ENCODE measurements at regions not wholly inside any gene's neighbourhood (a gene's known extent, or its start where the extent isn't known, plus 50 kb on each side); places are given as distances from the start of the nearest gene placed in this dataset.

DNA sequence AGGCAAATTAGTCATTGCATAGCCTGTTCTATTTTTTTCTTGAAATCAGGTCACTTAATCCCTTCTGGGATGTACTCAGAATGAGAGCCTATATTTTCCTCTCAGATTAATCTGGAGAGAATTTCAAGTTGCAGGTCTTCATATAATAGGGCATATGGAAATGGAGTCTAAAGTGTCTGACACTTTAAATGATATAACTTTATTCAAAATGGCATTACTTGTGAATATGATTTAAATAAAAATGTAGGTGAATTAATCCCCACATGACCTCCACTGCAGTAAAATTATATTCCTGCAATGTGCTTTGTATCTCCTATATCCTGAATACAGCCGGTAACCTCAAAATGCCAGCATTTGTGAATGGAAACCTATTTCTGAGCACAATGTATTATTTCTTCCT lies 172.5 kb upstream of the BTBD3 start:
- H3K27ac ChIP-seq (ENCODE audit: extremely low read length, insufficient read depth, low read length) = no peak overlapping the region
- in situ Hi-C loops (cut with HindIII; ENCODE audit: extremely low pct_ligation_motif_present, low pct_unique_long_range_greater_than_20kb) = no loop called here
- H3K27me3 ChIP-seq (ENCODE audit: control insufficient read depth in 1 of 2, insufficient read depth in 2 of 2, low read length in 2 of 2) = no peaks in the 10 kb centered on the region
- ATAC-seq (no peak), FAIRE-seq (no peak), DNase-seq (ENCODE audit: low spot score) (no peak)
- POLR2A ChIA-PET = no interaction called here
- no peak overlapping the region for H2AFZ ChIP-seq (ENCODE audit: low read length)
- H3K4me1 ChIP-seq (ENCODE audit: insufficient read depth, low read length) = no peaks in the 10 kb centered on the region
- intact Hi-C loops (cut with micrococcal nuclease; ENCODE audit: unreplicated experiment) = no loop called here
- H3K79me2 ChIP-seq (ENCODE audit: insufficient read depth, low read length) = no peaks in the 10 kb centered on the region
- TF ChIP-seq SSRP1 (CRISPR knock-in tag; IDR thresholded peaks at IDR 0.05) (no peak), SP5 (CRISPR knock-in tag; IDR thresholded peaks at IDR 0.05; ENCODE audit: borderline replicate concordance, low read depth) (no peak), ZNF207 (IDR thresholded peaks at IDR 0.05; ENCODE audit: borderline replicate concordance) (no peak), HNF4A (CRISPR knock-in tag; IDR thresholded peaks at IDR 0.05) (no peak), ZNF296 (CRISPR knock-in tag; conservative IDR thresholded peaks at IDR 0.05) (no peak), PHF8 (CRISPR knock-in tag; IDR thresholded peaks at IDR 0.05) (no peak), SRF (IDR thresholded peaks at IDR 0.05; ENCODE audit: low read depth, low read length) (no peak), ZNF124 (CRISPR knock-in tag; IDR thresholded peaks at IDR 0.05) (no peak), ZSCAN30 (CRISPR knock-in tag; IDR thresholded peaks at IDR 0.05) (no peak), PCBP1 (IDR thresholded peaks at IDR 0.05; ENCODE audit: borderline replicate concordance, low read depth, low read length) (no peak), TBX2 (CRISPR knock-in tag; IDR thresholded peaks at IDR 0.05; ENCODE audit: borderline replicate concordance) (no peak), NCOR1 (IDR thresholded peaks at IDR 0.05; ENCODE audit: borderline replicate concordance, low read length) (no peak), MEF2D (CRISPR knock-in tag; IDR thresholded peaks at IDR 0.05) (no peak), ZNF672 (CRISPR knock-in tag; IDR thresholded peaks at IDR 0.05) (no peak)
- TF ChIP-seq, protein P1, sequence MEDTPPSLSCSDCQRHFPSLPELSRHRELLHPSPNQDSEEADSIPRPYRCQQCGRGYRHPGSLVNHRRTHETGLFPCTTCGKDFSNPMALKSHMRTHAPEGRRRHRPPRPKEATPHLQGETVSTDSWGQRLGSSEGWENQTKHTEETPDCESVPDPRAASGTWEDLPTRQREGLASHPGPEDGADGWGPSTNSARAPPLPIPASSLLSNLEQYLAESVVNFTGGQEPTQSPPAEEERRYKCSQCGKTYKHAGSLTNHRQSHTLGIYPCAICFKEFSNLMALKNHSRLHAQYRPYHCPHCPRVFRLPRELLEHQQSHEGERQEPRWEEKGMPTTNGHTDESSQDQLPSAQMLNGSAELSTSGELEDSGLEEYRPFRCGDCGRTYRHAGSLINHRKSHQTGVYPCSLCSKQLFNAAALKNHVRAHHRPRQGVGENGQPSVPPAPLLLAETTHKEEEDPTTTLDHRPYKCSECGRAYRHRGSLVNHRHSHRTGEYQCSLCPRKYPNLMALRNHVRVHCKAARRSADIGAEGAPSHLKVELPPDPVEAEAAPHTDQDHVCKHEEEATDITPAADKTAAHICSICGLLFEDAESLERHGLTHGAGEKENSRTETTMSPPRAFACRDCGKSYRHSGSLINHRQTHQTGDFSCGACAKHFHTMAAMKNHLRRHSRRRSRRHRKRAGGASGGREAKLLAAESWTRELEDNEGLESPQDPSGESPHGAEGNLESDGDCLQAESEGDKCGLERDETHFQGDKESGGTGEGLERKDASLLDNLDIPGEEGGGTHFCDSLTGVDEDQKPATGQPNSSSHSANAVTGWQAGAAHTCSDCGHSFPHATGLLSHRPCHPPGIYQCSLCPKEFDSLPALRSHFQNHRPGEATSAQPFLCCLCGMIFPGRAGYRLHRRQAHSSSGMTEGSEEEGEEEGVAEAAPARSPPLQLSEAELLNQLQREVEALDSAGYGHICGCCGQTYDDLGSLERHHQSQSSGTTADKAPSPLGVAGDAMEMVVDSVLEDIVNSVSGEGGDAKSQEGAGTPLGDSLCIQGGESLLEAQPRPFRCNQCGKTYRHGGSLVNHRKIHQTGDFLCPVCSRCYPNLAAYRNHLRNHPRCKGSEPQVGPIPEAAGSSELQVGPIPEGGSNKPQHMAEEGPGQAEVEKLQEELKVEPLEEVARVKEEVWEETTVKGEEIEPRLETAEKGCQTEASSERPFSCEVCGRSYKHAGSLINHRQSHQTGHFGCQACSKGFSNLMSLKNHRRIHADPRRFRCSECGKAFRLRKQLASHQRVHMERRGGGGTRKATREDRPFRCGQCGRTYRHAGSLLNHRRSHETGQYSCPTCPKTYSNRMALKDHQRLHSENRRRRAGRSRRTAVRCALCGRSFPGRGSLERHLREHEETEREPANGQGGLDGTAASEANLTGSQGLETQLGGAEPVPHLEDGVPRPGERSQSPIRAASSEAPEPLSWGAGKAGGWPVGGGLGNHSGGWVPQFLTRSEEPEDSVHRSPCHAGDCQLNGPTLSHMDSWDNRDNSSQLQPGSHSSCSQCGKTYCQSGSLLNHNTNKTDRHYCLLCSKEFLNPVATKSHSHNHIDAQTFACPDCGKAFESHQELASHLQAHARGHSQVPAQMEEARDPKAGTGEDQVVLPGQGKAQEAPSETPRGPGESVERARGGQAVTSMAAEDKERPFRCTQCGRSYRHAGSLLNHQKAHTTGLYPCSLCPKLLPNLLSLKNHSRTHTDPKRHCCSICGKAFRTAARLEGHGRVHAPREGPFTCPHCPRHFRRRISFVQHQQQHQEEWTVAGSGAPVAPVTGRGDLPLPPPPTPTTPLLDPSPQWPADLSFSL (CRISPR knock-in tag; IDR thresholded peaks at IDR 0.05) = no peak
- TF ChIP-seq, protein P2, sequence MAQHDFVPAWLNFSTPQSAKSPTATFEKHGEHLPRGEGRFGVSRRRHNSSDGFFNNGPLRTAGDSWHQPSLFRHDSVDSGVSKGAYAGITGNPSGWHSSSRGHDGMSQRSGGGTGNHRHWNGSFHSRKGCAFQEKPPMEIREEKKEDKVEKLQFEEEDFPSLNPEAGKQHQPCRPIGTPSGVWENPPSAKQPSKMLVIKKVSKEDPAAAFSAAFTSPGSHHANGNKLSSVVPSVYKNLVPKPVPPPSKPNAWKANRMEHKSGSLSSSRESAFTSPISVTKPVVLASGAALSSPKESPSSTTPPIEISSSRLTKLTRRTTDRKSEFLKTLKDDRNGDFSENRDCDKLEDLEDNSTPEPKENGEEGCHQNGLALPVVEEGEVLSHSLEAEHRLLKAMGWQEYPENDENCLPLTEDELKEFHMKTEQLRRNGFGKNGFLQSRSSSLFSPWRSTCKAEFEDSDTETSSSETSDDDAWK (CRISPR knock-in tag; IDR thresholded peaks at IDR 0.05) = no peak
- TF ChIP-seq, protein P3, sequence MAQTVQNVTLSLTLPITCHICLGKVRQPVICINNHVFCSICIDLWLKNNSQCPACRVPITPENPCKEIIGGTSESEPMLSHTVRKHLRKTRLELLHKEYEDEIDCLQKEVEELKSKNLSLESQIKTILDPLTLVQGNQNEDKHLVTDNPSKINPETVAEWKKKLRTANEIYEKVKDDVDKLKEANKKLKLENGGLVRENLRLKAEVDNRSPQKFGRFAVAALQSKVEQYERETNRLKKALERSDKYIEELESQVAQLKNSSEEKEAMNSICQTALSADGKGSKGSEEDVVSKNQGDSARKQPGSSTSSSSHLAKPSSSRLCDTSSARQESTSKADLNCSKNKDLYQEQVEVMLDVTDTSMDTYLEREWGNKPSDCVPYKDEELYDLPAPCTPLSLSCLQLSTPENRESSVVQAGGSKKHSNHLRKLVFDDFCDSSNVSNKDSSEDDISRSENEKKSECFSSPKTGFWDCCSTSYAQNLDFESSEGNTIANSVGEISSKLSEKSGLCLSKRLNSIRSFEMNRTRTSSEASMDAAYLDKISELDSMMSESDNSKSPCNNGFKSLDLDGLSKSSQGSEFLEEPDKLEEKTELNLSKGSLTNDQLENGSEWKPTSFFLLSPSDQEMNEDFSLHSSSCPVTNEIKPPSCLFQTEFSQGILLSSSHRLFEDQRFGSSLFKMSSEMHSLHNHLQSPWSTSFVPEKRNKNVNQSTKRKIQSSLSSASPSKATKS (CRISPR knock-in tag; IDR thresholded peaks at IDR 0.05) = no peak
- TF ChIP-seq, protein P4, sequence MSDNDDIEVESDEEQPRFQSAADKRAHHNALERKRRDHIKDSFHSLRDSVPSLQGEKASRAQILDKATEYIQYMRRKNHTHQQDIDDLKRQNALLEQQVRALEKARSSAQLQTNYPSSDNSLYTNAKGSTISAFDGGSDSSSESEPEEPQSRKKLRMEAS (IDR thresholded peaks at IDR 0.05) = no peak
- CTCF ChIA-PET (ENCODE audit: low intra/inter-chr PET ratio, low total read pairs) = no interaction called here
- H3K4me2 ChIP-seq (ENCODE audit: low read depth, low read length) = no peak overlapping the region
- H3K9ac ChIP-seq (ENCODE audit: insufficient read depth, low read depth, low read length) = no peak overlapping the region
- H3K9me3 ChIP-seq (ENCODE audit: low read length) = peaks cover 7% of the 10 kb centered on the region; the same call in 1 of the 2 replicates
- WGBS (ENCODE audit: low lambda C conversion rate) = 29% methylated on average over 1 of the region's 1 CpG
- no peaks in the 10 kb centered on the region for H4K20me1 ChIP-seq (ENCODE audit: insufficient read depth, low read length)
- no peaks in the 10 kb centered on the region for H3K36me3 ChIP-seq (replicated peaks in 1 of 2; ENCODE audit: control insufficient read depth in 1 of 2, insufficient read depth in 2 of 2, low read length in 2 of 2)
- BruUV-seq (replicated peaks) = no TSS peak
- H3K4me3 ChIP-seq (replicated peaks in 1 of 3; ENCODE audit: insufficient read depth in 1 of 3, low read depth in 2 of 3, low read length in 3 of 3) = no peak overlapping the region
